Natural killer cell (primary cell): ENCODE measurements at regions not wholly inside any gene's neighbourhood (a gene's known extent, or its start where the extent isn't known, plus 50 kb on each side); places are given as distances from the start of the nearest gene placed in this dataset.

Experiments
- ATAC-seq, 3 donors: fragments of 150-1000 bp in 2 of 3; fragments of 200-7000 bp in 1 of 3; cut with Tn5 transposase; 1 replicate in 1 of 3; 2 replicates in 2 of 3; pipeline ENCODE4 v1.10.0; 2021; ENCODE audit warnings: mild to moderate bottlenecking in 2 of 3, moderate library complexity in 2 of 3
- DNase-seq, 2 donors: peaks; one replicate each; pipeline versions ENCODE4 v3.0.0 to v3.0.0-alpha.2; 2013 to 2021; ENCODE audit warnings: mixed read lengths in 1 of 2
- H3K27ac ChIP-seq: one replicate; pipeline ENCODE4 v1.5.1; 2013; ENCODE audit warnings: mild to moderate bottlenecking, low read length
- H3K27me3 ChIP-seq: one replicate; pipeline ENCODE4 v1.6.1; 2013; ENCODE audit warnings: low read length; ENCODE audit not compliant: control insufficient read depth, insufficient read depth
- H3K36me3 ChIP-seq: one replicate; pipeline ENCODE4 v1.6.1; 2013; ENCODE audit warnings: low read length; ENCODE audit not compliant: control insufficient read depth, insufficient read depth
- H3K4me1 ChIP-seq: one replicate; pipeline ENCODE4 v1.6.1; 2013; ENCODE audit warnings: low read length; ENCODE audit not compliant: control insufficient read depth, insufficient read depth
- H3K4me3 ChIP-seq: one replicate; pipeline ENCODE4 v1.5.1; 2013; ENCODE audit warnings: low read length
- H3K9me3 ChIP-seq: one replicate; pipeline ENCODE4 v1.6.1; 2013; ENCODE audit warnings: low read length; ENCODE audit not compliant: control insufficient read depth, insufficient read depth
- H3K27ac Mint-ChIP-seq, 2 donors: one replicate each; pipeline ENCODE4 v1.8.0; 2022; ENCODE audit warnings: mild to moderate bottlenecking in 2 of 2, mixed read lengths in 2 of 2, moderate library complexity in 1 of 2
- H3K27me3 Mint-ChIP-seq, 2 donors: one replicate each; pipeline ENCODE4 v1.8.0; 2022; ENCODE audit warnings: low read depth in 2 of 2, mixed read lengths in 2 of 2
- H3K36me3 Mint-ChIP-seq: one replicate; pipeline ENCODE4 v1.8.0; 2022; ENCODE audit warnings: mixed read lengths
- H3K4me1 Mint-ChIP-seq, 2 donors: one replicate each; pipeline ENCODE4 v1.8.0; 2022; ENCODE audit warnings: mixed read lengths in 2 of 2
- H3K4me3 Mint-ChIP-seq: one replicate; pipeline ENCODE4 v1.8.0; 2022; ENCODE audit warnings: mild to moderate bottlenecking, moderate library complexity, mixed read lengths
- H3K9me3 Mint-ChIP-seq, 2 donors: one replicate each; pipeline ENCODE4 v1.8.0; 2022; ENCODE audit warnings: mixed read lengths in 2 of 2
- CTCF ChIP-seq: fragments of 200-600 bp; IDR thresholded peaks from one replicate; pipeline ENCODE4 v1.8.0; 2022; ENCODE audit warnings: antibody characterized with exemption
- WGBS: methylation state at CpG from one replicate; pipeline ENCODE4 v1.1.7; 2013; ENCODE audit warnings: missing lambda C conversion rate; ENCODE audit not compliant: insufficient coverage; 5-methylcytosine and 5-hydroxymethylcytosine counted together
- intact Hi-C: fragments of 100-400 bp; cut with micrococcal nuclease; formaldehyde crosslinking; loops from one replicate; pipeline ENCODE4 v1.14.2; 2022

GRCh38 chr1:242582669-242583068, 58.2 kb upstream of the PLD5 start:
- H3K36me3 Mint-ChIP-seq: no peaks in the 10 kb centered on the region
- H3K4me3 Mint-ChIP-seq: no peak overlapping the region
- no peak for TF ChIP-seq CTCF

GRCh38 chr1:242579528-242580235, 55.2 kb upstream of the PLD5 start:
- no peak overlapping the region for H3K27ac Mint-ChIP-seq
- TF ChIP-seq CTCF: no peak
- H3K27ac ChIP-seq: no peak overlapping the region
- no peaks in the 10 kb centered on the region for H3K36me3 Mint-ChIP-seq
- H3K4me3 ChIP-seq: no peak overlapping the region
- ATAC-seq (no peak), DNase-seq (no peak)
- H3K9me3 ChIP-seq: no peaks in the 10 kb centered on the region
- H3K4me3 Mint-ChIP-seq: no peak overlapping the region
- H3K4me1 Mint-ChIP-seq: no peaks in the 10 kb centered on the region
- H3K4me1 ChIP-seq: no peaks in the 10 kb centered on the region
- H3K27me3 ChIP-seq: no peaks in the 10 kb centered on the region
- no peaks in the 10 kb centered on the region for H3K27me3 Mint-ChIP-seq
- WGBS: 60% methylated on average over 2 of the region's 2 CpGs
- peaks cover 0 to 5% of the 10 kb centered on the region in 2 donors for H3K9me3 Mint-ChIP-seq
- no peaks in the 10 kb centered on the region for H3K36me3 ChIP-seq
- intact Hi-C loops: no loop called here

More at GRCh38 chr1:242582669-242583068, 58.2 kb upstream of the PLD5 start:
- DNase-seq (no peak), ATAC-seq (no peak)
- no peaks in the 10 kb centered on the region for H3K27me3 ChIP-seq
- H3K36me3 ChIP-seq: no peaks in the 10 kb centered on the region
- Mint-ChIP-seq H3K9me3 (peaks cover 3 to 7% of the 10 kb centered on the region in 2 donors), H3K27ac (no peak overlapping the region), H3K4me1 (no peaks in the 10 kb centered on the region), H3K27me3 (no peaks in the 10 kb centered on the region)
- H3K27ac ChIP-seq: no peak overlapping the region
- intact Hi-C loops: no loop called here
- no peaks in the 10 kb centered on the region for H3K4me1 ChIP-seq
- WGBS: 90% methylated on average over 1 of the region's 1 CpG
- H3K9me3 ChIP-seq: peaks cover 3% of the 10 kb centered on the region
- H3K4me3 ChIP-seq: no peak overlapping the region
